Prostate gland (tissue), 2 donors: ENCODE measurements at regions not wholly inside any gene's neighbourhood (a gene's known extent, or its start where the extent isn't known, plus 50 kb on each side); places are given as distances from the start of the nearest gene placed in this dataset.

Experiments used
- CTCF ChIP-seq, 4 experiments: fragments of 200-600 bp in 2 of 4; fragments of 450-650 bp in 2 of 4; sonication (generic) in 2 of 4; IDR thresholded peaks; 1 replicate in 3 of 4; 2 replicates in 1 of 4; pipeline ENCODE4 v1.5.1; 2016 to 2019; ENCODE audit warnings: antibody characterized with exemption in 4 of 4, mild to moderate bottlenecking in 2 of 4, moderate library complexity in 2 of 4
- POLR2A ChIP-seq: fragments of 450-650 bp; IDR thresholded peaks from one replicate; pipeline ENCODE4 v1.6.1; 2016; ENCODE audit warnings: antibody characterized with exemption, mild to moderate bottlenecking
- POLR2AphosphoS5 ChIP-seq: sonication (generic); formaldehyde crosslinking; IDR thresholded peaks from one replicate; pipeline ENCODE4 v1.6.1; 2017; ENCODE audit warnings: antibody characterized with exemption

DNA sequence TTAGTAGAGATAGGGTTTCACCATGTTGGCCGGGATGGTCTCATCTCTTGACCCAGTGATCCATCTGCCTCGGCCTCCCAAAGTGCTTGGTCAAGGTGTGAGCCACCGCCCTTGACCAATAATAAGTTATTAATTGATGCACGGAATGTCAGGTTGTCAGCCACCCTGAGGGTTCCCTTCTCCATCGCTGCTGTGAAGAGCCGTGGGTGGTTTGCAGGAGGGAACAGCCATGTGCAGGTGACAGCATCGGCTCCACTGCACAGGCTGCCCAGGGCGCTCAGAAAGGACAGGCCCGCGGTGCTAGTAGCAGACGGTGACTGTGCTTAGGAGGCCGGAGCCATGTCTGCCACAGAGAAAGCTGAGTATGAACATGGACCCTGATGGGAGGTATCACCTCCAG is 814.0 kb downstream of the BRD1 start:
- TF ChIP-seq CTCF (IDR thresholded peaks at IDR 0.05) (no peak), POLR2AphosphoS5 (no peak), POLR2A (no peak)
